ENCODE measurements at regions not wholly inside any gene's neighbourhood (a gene's known extent, or its start where the extent isn't known, plus 50 kb on each side); places are given as distances from the start of the nearest gene placed in this dataset.

- Histone ChIP-seq H3K4me3 (ENCODE audit: low read length) (no peak overlapping the region), H3K27me3 (ENCODE audit: insufficient read depth, low read length) (no peaks in the 10 kb centered on the region), H3K36me3 (ENCODE audit: insufficient read depth, low read length) (no peaks in the 10 kb centered on the region), H3K4me1 (ENCODE audit: insufficient read depth, low read length) (no peaks in the 10 kb centered on the region), H3K9me3 (ENCODE audit: low read length) (no peaks in the 10 kb centered on the region), H2AFZ (ENCODE audit: low read depth, low read length) (no peak overlapping the region)
These were observed 330.5 kb upstream of the TMEM132C start for GRCh38 chr12:127936463-127936862.

- Histone ChIP-seq H3K36me3 (ENCODE audit: insufficient read depth, low read length) (no peaks in the 10 kb centered on the region), H3K4me1 (ENCODE audit: insufficient read depth, low read length) (no peaks in the 10 kb centered on the region), H3K4me3 (ENCODE audit: low read length) (no peak overlapping the region), H3K9me3 (ENCODE audit: low read length) (no peaks in the 10 kb centered on the region), H2AFZ (ENCODE audit: low read depth, low read length) (no peak overlapping the region), H3K27me3 (ENCODE audit: insufficient read depth, low read length) (no peaks in the 10 kb centered on the region)
These were observed 325.6 kb upstream of the TMEM132C start for GRCh38 chr12:127941332-127941731.

GRCh38 chr12:127942981-127943380 lies 324.0 kb upstream of the TMEM132C start:
- Histone ChIP-seq H3K9me3 (ENCODE audit: low read length) (no peaks in the 10 kb centered on the region), H3K36me3 (ENCODE audit: insufficient read depth, low read length) (no peaks in the 10 kb centered on the region), H3K27me3 (ENCODE audit: insufficient read depth, low read length) (no peaks in the 10 kb centered on the region), H3K4me3 (ENCODE audit: low read length) (no peak overlapping the region), H2AFZ (ENCODE audit: low read depth, low read length) (no peak overlapping the region), H3K4me1 (ENCODE audit: insufficient read depth, low read length) (no peaks in the 10 kb centered on the region)

GRCh38 chr12:127943481-127944210 lies 323.3 kb upstream of the TMEM132C start:
- Histone ChIP-seq H3K27me3 (ENCODE audit: insufficient read depth, low read length) (no peaks in the 10 kb centered on the region), H3K4me1 (ENCODE audit: insufficient read depth, low read length) (no peaks in the 10 kb centered on the region), H2AFZ (ENCODE audit: low read depth, low read length) (no peak overlapping the region), H3K36me3 (ENCODE audit: insufficient read depth, low read length) (no peaks in the 10 kb centered on the region), H3K4me3 (ENCODE audit: low read length) (no peak overlapping the region), H3K9me3 (ENCODE audit: low read length) (no peaks in the 10 kb centered on the region)

GRCh38 chr12:127944211-127944899 lies 322.6 kb upstream of the TMEM132C start:
- Histone ChIP-seq H3K27me3 (ENCODE audit: insufficient read depth, low read length) (no peaks in the 10 kb centered on the region), H3K9me3 (ENCODE audit: low read length) (no peaks in the 10 kb centered on the region), H3K4me3 (ENCODE audit: low read length) (no peak overlapping the region), H3K4me1 (ENCODE audit: insufficient read depth, low read length) (no peaks in the 10 kb centered on the region), H2AFZ (ENCODE audit: low read depth, low read length) (no peak overlapping the region), H3K36me3 (ENCODE audit: insufficient read depth, low read length) (no peaks in the 10 kb centered on the region)

- H2AFZ ChIP-seq (ENCODE audit: low read depth, low read length), result no peak overlapping the region
- no peaks in the 10 kb centered on the region for H3K27me3 ChIP-seq (ENCODE audit: insufficient read depth, low read length)
- H3K4me3 ChIP-seq (ENCODE audit: low read length), result no peak overlapping the region
- H3K9me3 ChIP-seq (ENCODE audit: low read length), result no peaks in the 10 kb centered on the region
- no peaks in the 10 kb centered on the region for H3K36me3 ChIP-seq (ENCODE audit: insufficient read depth, low read length)
- no peaks in the 10 kb centered on the region for H3K4me1 ChIP-seq (ENCODE audit: insufficient read depth, low read length)
These were observed 309.8 kb upstream of the TMEM132C start for GRCh38 chr12:127957001-127957660.

GRCh38 chr12:127962303-127962702 lies 304.7 kb upstream of the TMEM132C start:
- Histone ChIP-seq H3K4me1 (ENCODE audit: insufficient read depth, low read length) (no peaks in the 10 kb centered on the region), H2AFZ (ENCODE audit: low read depth, low read length) (no peak overlapping the region), H3K4me3 (ENCODE audit: low read length) (no peak overlapping the region), H3K36me3 (ENCODE audit: insufficient read depth, low read length) (no peaks in the 10 kb centered on the region), H3K27me3 (ENCODE audit: insufficient read depth, low read length) (no peaks in the 10 kb centered on the region), H3K9me3 (ENCODE audit: low read length) (peaks cover 2% of the 10 kb centered on the region)

- Histone ChIP-seq H3K27me3 (ENCODE audit: insufficient read depth, low read length) (no peaks in the 10 kb centered on the region), H3K4me3 (ENCODE audit: low read length) (no peak overlapping the region), H3K4me1 (ENCODE audit: insufficient read depth, low read length) (no peaks in the 10 kb centered on the region), H2AFZ (ENCODE audit: low read depth, low read length) (no peak overlapping the region), H3K36me3 (ENCODE audit: insufficient read depth, low read length) (no peaks in the 10 kb centered on the region), H3K9me3 (ENCODE audit: low read length) (peaks cover 2% of the 10 kb centered on the region)
These were observed 303.0 kb upstream of the TMEM132C start for GRCh38 chr12:127963933-127964332.

GRCh38 chr12:127964717-127965116 lies 302.3 kb upstream of the TMEM132C start:
- H3K9me3 ChIP-seq (ENCODE audit: low read length), result peaks cover 2% of the 10 kb centered on the region
- no peaks in the 10 kb centered on the region for H3K27me3 ChIP-seq (ENCODE audit: insufficient read depth, low read length)
- H2AFZ ChIP-seq (ENCODE audit: low read depth, low read length), result no peak overlapping the region
- no peaks in the 10 kb centered on the region for H3K4me1 ChIP-seq (ENCODE audit: insufficient read depth, low read length)
- no peak overlapping the region for H3K4me3 ChIP-seq (ENCODE audit: low read length)
- no peaks in the 10 kb centered on the region for H3K36me3 ChIP-seq (ENCODE audit: insufficient read depth, low read length)

- H3K36me3 ChIP-seq (ENCODE audit: insufficient read depth, low read length), result no peaks in the 10 kb centered on the region
- H2AFZ ChIP-seq (ENCODE audit: low read depth, low read length), result no peak overlapping the region
- H3K4me1 ChIP-seq (ENCODE audit: insufficient read depth, low read length), result no peaks in the 10 kb centered on the region
- H3K4me3 ChIP-seq (ENCODE audit: low read length), result no peak overlapping the region
- H3K9me3 ChIP-seq (ENCODE audit: low read length), result peaks cover 2% of the 10 kb centered on the region
- H3K27me3 ChIP-seq (ENCODE audit: insufficient read depth, low read length), result no peaks in the 10 kb centered on the region
These were observed 300.6 kb upstream of the TMEM132C start for GRCh38 chr12:127966331-127966730.

- Histone ChIP-seq H3K27me3 (ENCODE audit: insufficient read depth, low read length) (no peaks in the 10 kb centered on the region), H3K36me3 (ENCODE audit: insufficient read depth, low read length) (no peaks in the 10 kb centered on the region), H3K4me3 (ENCODE audit: low read length) (no peak overlapping the region), H3K9me3 (ENCODE audit: low read length) (peaks cover 2% of the 10 kb centered on the region), H3K4me1 (ENCODE audit: insufficient read depth, low read length) (no peaks in the 10 kb centered on the region), H2AFZ (ENCODE audit: low read depth, low read length) (no peak overlapping the region)
These were observed 296.5 kb upstream of the TMEM132C start for GRCh38 chr12:127970491-127970890.

- no peaks in the 10 kb centered on the region for H3K9me3 ChIP-seq (ENCODE audit: low read length)
- no peaks in the 10 kb centered on the region for H3K36me3 ChIP-seq (ENCODE audit: insufficient read depth, low read length)
- H2AFZ ChIP-seq (ENCODE audit: low read depth, low read length), result no peak overlapping the region
- H3K27me3 ChIP-seq (ENCODE audit: insufficient read depth, low read length), result no peaks in the 10 kb centered on the region
- H3K4me1 ChIP-seq (ENCODE audit: insufficient read depth, low read length), result no peaks in the 10 kb centered on the region
- no peak overlapping the region for H3K4me3 ChIP-seq (ENCODE audit: low read length)
These were observed 286.4 kb upstream of the TMEM132C start for GRCh38 chr12:127980585-127980984.

- Histone ChIP-seq H3K36me3 (ENCODE audit: insufficient read depth, low read length) (no peaks in the 10 kb centered on the region), H2AFZ (ENCODE audit: low read depth, low read length) (no peak overlapping the region), H3K4me1 (ENCODE audit: insufficient read depth, low read length) (no peaks in the 10 kb centered on the region), H3K4me3 (ENCODE audit: low read length) (no peak overlapping the region), H3K27me3 (ENCODE audit: insufficient read depth, low read length) (no peaks in the 10 kb centered on the region), H3K9me3 (ENCODE audit: low read length) (no peaks in the 10 kb centered on the region)
These were observed 285.1 kb upstream of the TMEM132C start for GRCh38 chr12:127981875-127982274.
